ENCODE measurements at regions not wholly inside any gene's neighbourhood (a gene's known extent, or its start where the extent isn't known, plus 50 kb on each side); places are given as distances from the start of the nearest gene placed in this dataset.
"Not testable (repeated sequence)": the region's sequence is repeated elsewhere in the genome, so short reads cannot be mapped to it uniquely, and the experiment has no call there.

GRCh38 chr1:58949551-58950220, 165.8 kb upstream of the JUN start:
- H3K4me2 ChIP-seq (ENCODE audit: insufficient read depth, low read length) = no peak overlapping the region
- H4K20me1 ChIP-seq (ENCODE audit: insufficient read depth, low read length) = no peaks in the 10 kb centered on the region
- H3K27ac ChIP-seq (ENCODE audit: low read depth, low read length) = no peak overlapping the region
- H3K36me3 ChIP-seq (ENCODE audit: insufficient read depth, low read length) = no peaks in the 10 kb centered on the region
- no peak for TF ChIP-seq CTCF (IDR thresholded peaks at IDR 0.05; ENCODE audit: extremely low read depth, low read depth, low read length)
- no peaks in the 10 kb centered on the region for H3K4me1 ChIP-seq (ENCODE audit: insufficient read depth, low read length)
- H2AFZ ChIP-seq (ENCODE audit: low read length) = no peak overlapping the region
- H3K4me3 ChIP-seq (ENCODE audit: insufficient read depth, low read length) = no peak overlapping the region
- H3K27me3 ChIP-seq (ENCODE audit: insufficient read depth, low read length) = no peaks in the 10 kb centered on the region
- no peaks in the 10 kb centered on the region for H3K9me3 ChIP-seq (ENCODE audit: low read depth, low read length)
- no peak for DNase-seq (ENCODE audit: insufficient read length, low spot score, missing footprints)
- H3K79me2 ChIP-seq (ENCODE audit: insufficient read depth, low read length) = no peaks in the 10 kb centered on the region

DNA sequence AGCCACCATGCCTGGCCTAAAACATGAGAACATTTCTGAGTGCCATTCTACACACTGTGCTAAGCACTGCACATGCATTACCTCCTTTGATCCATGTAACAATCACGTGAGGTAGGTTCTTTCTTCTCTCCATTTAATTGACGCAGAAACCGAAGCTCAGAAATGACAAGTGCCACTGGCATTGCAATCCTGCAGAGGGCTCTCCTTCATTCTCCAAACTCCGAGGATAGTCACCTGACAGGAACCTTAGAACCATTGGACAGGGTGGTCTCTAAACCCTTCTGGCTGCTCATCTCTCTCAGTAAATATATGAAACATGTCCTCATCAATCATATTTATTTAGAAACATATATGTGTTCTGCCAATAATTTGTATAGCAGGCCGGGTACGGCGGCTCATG, 167.1 kb upstream of the JUN start:
- Histone ChIP-seq H3K79me2 (ENCODE audit: insufficient read depth, low read length) (no peaks in the 10 kb centered on the region), H3K4me3 (ENCODE audit: insufficient read depth, low read length) (no peak overlapping the region), H3K9me3 (ENCODE audit: low read depth, low read length) (no peaks in the 10 kb centered on the region), H3K4me2 (ENCODE audit: insufficient read depth, low read length) (no peak overlapping the region), H3K27ac (ENCODE audit: low read depth, low read length) (no peak overlapping the region), H3K27me3 (ENCODE audit: insufficient read depth, low read length) (no peaks in the 10 kb centered on the region), H3K36me3 (ENCODE audit: insufficient read depth, low read length) (no peaks in the 10 kb centered on the region), H4K20me1 (ENCODE audit: insufficient read depth, low read length) (no peaks in the 10 kb centered on the region), H3K4me1 (ENCODE audit: insufficient read depth, low read length) (no peaks in the 10 kb centered on the region), H2AFZ (ENCODE audit: low read length) (no peak overlapping the region)
- TF ChIP-seq CTCF (IDR thresholded peaks at IDR 0.05; ENCODE audit: extremely low read depth, low read depth, low read length) = no peak
- no peak for DNase-seq (ENCODE audit: insufficient read length, low spot score, missing footprints)

GRCh38 chr1:58953951-58954350, 170.1 kb upstream of the JUN start:
- H3K9me3 ChIP-seq (ENCODE audit: low read depth, low read length); H3K4me2 ChIP-seq (ENCODE audit: insufficient read depth, low read length); H3K36me3 ChIP-seq (ENCODE audit: insufficient read depth, low read length); H4K20me1 ChIP-seq (ENCODE audit: insufficient read depth, low read length); H3K79me2 ChIP-seq (ENCODE audit: insufficient read depth, low read length); H3K4me1 ChIP-seq (ENCODE audit: insufficient read depth, low read length); H3K4me3 ChIP-seq (ENCODE audit: insufficient read depth, low read length); H3K27me3 ChIP-seq (ENCODE audit: insufficient read depth, low read length); DNase-seq (ENCODE audit: insufficient read length, low spot score, missing footprints); H2AFZ ChIP-seq (ENCODE audit: low read length); H3K27ac ChIP-seq (ENCODE audit: low read depth, low read length): not testable (repeated sequence)

GRCh38 chr1:58963287-58963686, 179.4 kb upstream of the JUN start:
- H3K36me3 ChIP-seq (ENCODE audit: insufficient read depth, low read length); H3K4me1 ChIP-seq (ENCODE audit: insufficient read depth, low read length); H3K4me3 ChIP-seq (ENCODE audit: insufficient read depth, low read length); H3K4me2 ChIP-seq (ENCODE audit: insufficient read depth, low read length); H2AFZ ChIP-seq (ENCODE audit: low read length); H3K9me3 ChIP-seq (ENCODE audit: low read depth, low read length); H3K27ac ChIP-seq (ENCODE audit: low read depth, low read length); H3K27me3 ChIP-seq (ENCODE audit: insufficient read depth, low read length); H4K20me1 ChIP-seq (ENCODE audit: insufficient read depth, low read length); DNase-seq (ENCODE audit: insufficient read length, low spot score, missing footprints); H3K79me2 ChIP-seq (ENCODE audit: insufficient read depth, low read length): not testable (repeated sequence)

- Histone ChIP-seq H2AFZ (ENCODE audit: low read length) (no peak overlapping the region), H3K4me1 (ENCODE audit: insufficient read depth, low read length) (peaks cover 6% of the 10 kb centered on the region), H3K79me2 (ENCODE audit: insufficient read depth, low read length) (no peaks in the 10 kb centered on the region), H3K9me3 (ENCODE audit: low read depth, low read length) (no peaks in the 10 kb centered on the region), H3K4me2 (ENCODE audit: insufficient read depth, low read length) (no peak overlapping the region), H3K27me3 (ENCODE audit: insufficient read depth, low read length) (no peaks in the 10 kb centered on the region), H3K36me3 (ENCODE audit: insufficient read depth, low read length) (no peaks in the 10 kb centered on the region), H4K20me1 (ENCODE audit: insufficient read depth, low read length) (no peaks in the 10 kb centered on the region), H3K4me3 (ENCODE audit: insufficient read depth, low read length) (no peak overlapping the region), H3K27ac (ENCODE audit: low read depth, low read length) (no peak overlapping the region)
- TF ChIP-seq CTCF (IDR thresholded peaks at IDR 0.05; ENCODE audit: extremely low read depth, low read depth, low read length) = no peak
- no peak for DNase-seq (ENCODE audit: insufficient read length, low spot score, missing footprints)
These were observed 180.6 kb upstream of the JUN start for GRCh38 chr1:58964428-58964827.

Data from osteoblast (primary cell).